ENCODE measurements at regions not wholly inside any gene's neighbourhood (a gene's known extent, or its start where the extent isn't known, plus 50 kb on each side); places are given as distances from the start of the nearest gene placed in this dataset.

DNA sequence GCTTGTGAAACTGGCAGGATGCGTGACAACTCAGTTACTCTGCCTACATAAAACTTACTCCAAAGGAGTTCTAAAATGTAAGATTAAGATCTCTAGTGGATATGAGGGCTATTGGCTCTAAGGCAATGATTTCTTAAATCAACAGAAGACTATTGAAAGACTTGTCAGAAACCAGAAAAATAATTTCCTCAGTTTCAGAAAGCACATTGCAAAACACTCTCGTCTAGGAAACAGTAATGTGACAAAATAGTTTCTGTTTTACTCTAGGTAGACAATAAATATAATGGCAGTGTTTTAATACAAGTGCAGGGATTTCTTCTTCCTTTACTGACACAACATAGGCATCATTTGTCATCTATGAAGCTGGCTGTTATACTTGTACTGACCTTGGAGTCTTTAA, 230.1 kb downstream of the KCTD12 start:
- Histone ChIP-seq H3K27ac (ENCODE audit: insufficient read depth, low read depth, low read length) (no peak overlapping the region), H3K4me3 (replicated peaks in 1 of 3; ENCODE audit: insufficient read depth in 1 of 3, low read depth in 1 of 3, low read length in 3 of 3) (no peak overlapping the region), H3K79me2 (ENCODE audit: control insufficient read depth, insufficient read depth, low read length) (no peaks in the 10 kb centered on the region), H3K4me2 (ENCODE audit: insufficient read depth, low read length) (no peak overlapping the region), H2AFZ (ENCODE audit: low read depth, low read length) (no peak overlapping the region), H3K4me1 (ENCODE audit: control insufficient read depth, extremely low read depth, insufficient read depth, low read length) (no peaks in the 10 kb centered on the region), H3K27me3 (ENCODE audit: control insufficient read depth in 2 of 2, insufficient read depth in 2 of 2, low read length in 2 of 2) (no peaks in the 10 kb centered on the region), H4K20me1 (replicated peaks; ENCODE audit: control insufficient read depth, extremely low read depth, insufficient read depth, low read length) (no peaks in the 10 kb centered on the region), H3K9me1 (replicated peaks; ENCODE audit: control insufficient read depth, extremely low read depth, insufficient read depth, low read length) (no peaks in the 10 kb centered on the region), H3K36me3 (ENCODE audit: control insufficient read depth in 2 of 2, extremely low read depth in 1 of 2, insufficient read depth in 2 of 2, low read length in 2 of 2) (no peaks in the 10 kb centered on the region), H3K9me3 (replicated peaks; ENCODE audit: control insufficient read depth, insufficient read depth, low read length) (no peaks in the 10 kb centered on the region), H3K9ac (replicated peaks; ENCODE audit: extremely low read depth, insufficient read depth, low read length) (no peak overlapping the region)
- no peak for FAIRE-seq
- intact Hi-C loops (cut with micrococcal nuclease), result no loop called here
- no peak for TF ChIP-seq GATA2 (IDR thresholded peaks at IDR 0.05; ENCODE audit: insufficient read depth, insufficient read length, low read depth, low read length)
- POLR2A ChIA-PET, result no interaction called here
- BruUV-seq (replicated peaks), result no TSS peak
- CTCF ChIA-PET, result interaction anchor here (1.4 kb wide), 1 partner anchor 229 kb away, joined by 3 read pairs; no protein-coding TSS in a partner anchor
- dilution Hi-C loops (cut with MboI; ENCODE audit: extremely low pct_ligation_motif_present, low sequenced_read_pairs), result no loop called here
- DNase-seq (ENCODE audit: low read depth, low spot score), result peak; percentile 23

- intact Hi-C loops (cut with micrococcal nuclease), result no loop called here
Measured at GRCh38 chr13:76654263-76654662, 231.9 kb downstream of the KCTD12 start.

More at GRCh38 chr13:76654263-76654662, 231.9 kb downstream of the KCTD12 start:
- Histone ChIP-seq H4K20me1 (replicated peaks; ENCODE audit: control insufficient read depth, extremely low read depth, insufficient read depth, low read length) (no peaks in the 10 kb centered on the region), H3K4me2 (ENCODE audit: insufficient read depth, low read length) (no peak overlapping the region), H3K4me3 (replicated peaks in 1 of 3; ENCODE audit: insufficient read depth in 1 of 3, low read depth in 1 of 3, low read length in 3 of 3) (no peak overlapping the region), H3K27ac (ENCODE audit: insufficient read depth, low read depth, low read length) (no peak overlapping the region), H3K36me3 (ENCODE audit: control insufficient read depth in 2 of 2, extremely low read depth in 1 of 2, insufficient read depth in 2 of 2, low read length in 2 of 2) (no peaks in the 10 kb centered on the region), H3K4me1 (ENCODE audit: control insufficient read depth, extremely low read depth, insufficient read depth, low read length) (no peaks in the 10 kb centered on the region), H3K9ac (replicated peaks; ENCODE audit: extremely low read depth, insufficient read depth, low read length) (no peak overlapping the region), H3K79me2 (ENCODE audit: control insufficient read depth, insufficient read depth, low read length) (no peaks in the 10 kb centered on the region), H2AFZ (ENCODE audit: low read depth, low read length) (no peak overlapping the region), H3K9me3 (replicated peaks; ENCODE audit: control insufficient read depth, insufficient read depth, low read length) (no peaks in the 10 kb centered on the region), H3K9me1 (replicated peaks; ENCODE audit: control insufficient read depth, extremely low read depth, insufficient read depth, low read length) (no peaks in the 10 kb centered on the region), H3K27me3 (ENCODE audit: control insufficient read depth in 2 of 2, insufficient read depth in 2 of 2, low read length in 2 of 2) (no peaks in the 10 kb centered on the region)
- no peak for TF ChIP-seq MAX (IDR thresholded peaks at IDR 0.05; ENCODE audit: insufficient read depth, insufficient read length)
- TF ChIP-seq GATA2 (IDR thresholded peaks at IDR 0.05; ENCODE audit: insufficient read depth, insufficient read length, low read depth, low read length), result peak; percentile 7
- no peak for TF ChIP-seq MYC (IDR thresholded peaks at IDR 0.05; ENCODE audit: low read depth, low read length)
- no TSS peak for BruUV-seq (replicated peaks)
- DNase-seq (ENCODE audit: low read depth, low spot score), result no peak
- dilution Hi-C loops (cut with MboI; ENCODE audit: extremely low pct_ligation_motif_present, low sequenced_read_pairs), result no loop called here
- FAIRE-seq, result no peak
- ChIA-PET CTCF (no interaction called here), POLR2A (no interaction called here)

All from endothelial cell of umbilical vein (primary cell).